H9 (cell line): ENCODE measurements at regions not wholly inside any gene's neighbourhood (a gene's known extent, or its start where the extent isn't known, plus 50 kb on each side); places are given as distances from the start of the nearest gene placed in this dataset.

ENCODE experiments used
- DNase-seq: peaks from one replicate; pipeline ENCODE4 v3.0.0-alpha.2; 2017
- H2AFZ ChIP-seq: one replicate; pipeline ENCODE4 v1.6.1; 2013; ENCODE audit warnings: mild to moderate bottlenecking, low read length, control low read depth, moderate library complexity
- H2AK5ac ChIP-seq: 2 replicates; pipeline ENCODE4 v1.6.1; 2013; ENCODE audit warnings: low read length, control low read depth, mixed read lengths; ENCODE audit not compliant: insufficient read length
- H2BK120ac ChIP-seq: one replicate; pipeline ENCODE4 v1.6.1; 2013; ENCODE audit warnings: low read depth, mild to moderate bottlenecking, low read length, control low read depth, inconsistent platforms; ENCODE audit not compliant: poor library complexity, severe bottlenecking
- H2BK12ac ChIP-seq: 2 replicates; pipeline ENCODE4 v1.6.1; 2013; ENCODE audit warnings: low read length, control low read depth, mixed read lengths, low read depth; ENCODE audit not compliant: insufficient read length
- H2BK15ac ChIP-seq: 2 replicates; pipeline ENCODE4 v1.6.1; 2013; ENCODE audit warnings: low read depth, low read length, control low read depth
- H2BK20ac ChIP-seq: one replicate; pipeline ENCODE4 v1.6.1; 2013; ENCODE audit warnings: low read depth, mild to moderate bottlenecking, low read length, control low read depth, inconsistent platforms; ENCODE audit not compliant: poor library complexity, severe bottlenecking
- H2BK5ac ChIP-seq: 2 replicates; pipeline ENCODE4 v1.6.1; 2013; ENCODE audit warnings: low read length, control low read depth, mixed read lengths; ENCODE audit not compliant: insufficient read length
- H3K14ac ChIP-seq: 2 replicates; pipeline ENCODE4 v1.6.1; 2013; ENCODE audit warnings: low read length, control low read depth; ENCODE audit not compliant: insufficient read depth
- H3K18ac ChIP-seq: 2 replicates; pipeline ENCODE4 v1.6.1; 2013; ENCODE audit warnings: low read depth, mild to moderate bottlenecking, mixed read lengths, low read length, control low read depth; ENCODE audit not compliant: insufficient read length
- H3K23ac ChIP-seq: 2 replicates; pipeline ENCODE4 v1.6.1; 2013; ENCODE audit warnings: low read length, control low read depth, mixed read lengths, low read depth; ENCODE audit not compliant: insufficient read length
- H3K23me2 ChIP-seq: 2 replicates; pipeline ENCODE4 v1.6.1; 2013; ENCODE audit warnings: low read depth, mild to moderate bottlenecking, mixed read lengths, low read length, control low read depth; ENCODE audit not compliant: insufficient read length, poor library complexity, severe bottlenecking
- H3K27ac ChIP-seq: 2 replicates; pipeline ENCODE4 v1.5.1; 2013; ENCODE audit warnings: low read length, control low read depth, mixed read lengths, low read depth; ENCODE audit not compliant: insufficient read length
- H3K27me3 ChIP-seq: 2 replicates; pipeline ENCODE4 v1.6.1; 2013; ENCODE audit warnings: low read length, control low read depth, inconsistent platforms; ENCODE audit not compliant: insufficient read depth
- H3K4ac ChIP-seq: 2 replicates; pipeline ENCODE4 v1.6.1; 2013; ENCODE audit warnings: low read depth, mild to moderate bottlenecking, control low read depth, inconsistent platforms, low read length, moderate library complexity
- H3K4me1 ChIP-seq: 2 replicates; pipeline ENCODE4 v1.6.1; 2013; ENCODE audit warnings: low read length, control low read depth, inconsistent platforms; ENCODE audit not compliant: insufficient read depth
- H3K4me2 ChIP-seq: 2 replicates; pipeline ENCODE4 v1.6.1; 2013; ENCODE audit warnings: low read length, control low read depth, mixed read lengths; ENCODE audit not compliant: insufficient read length, insufficient read depth
- H3K56ac ChIP-seq: 2 replicates; pipeline ENCODE4 v1.6.1; 2013; ENCODE audit warnings: low read depth, mild to moderate bottlenecking, mixed read lengths, low read length, control low read depth; ENCODE audit not compliant: insufficient read length
- H3K79me1 ChIP-seq: 2 replicates; pipeline ENCODE4 v1.6.1; 2013; ENCODE audit warnings: low read depth, mild to moderate bottlenecking, moderate library complexity, low read length, control low read depth, inconsistent platforms; ENCODE audit not compliant: insufficient read depth, poor library complexity, severe bottlenecking
- H3K79me2 ChIP-seq: 2 replicates; pipeline ENCODE4 v1.6.1; 2013; ENCODE audit warnings: low read length, control low read depth, inconsistent platforms; ENCODE audit not compliant: insufficient read depth
- H3K9ac ChIP-seq: 2 replicates; pipeline ENCODE4 v1.6.1; 2013; ENCODE audit warnings: low read length, control low read depth, mixed read lengths; ENCODE audit not compliant: insufficient read length; ENCODE audit errors: extremely low read depth
- H3K9me3 ChIP-seq: one replicate; pipeline ENCODE4 v1.6.1; 2013; ENCODE audit warnings: low read depth, low read length, inconsistent platforms; ENCODE audit not compliant: control insufficient read depth
- H3T11ph ChIP-seq: one replicate; pipeline ENCODE4 v1.6.1; 2013; ENCODE audit warnings: mild to moderate bottlenecking, low read length, control low read depth, inconsistent platforms
- H4K20me1 ChIP-seq: one replicate; pipeline ENCODE4 v1.6.1; 2013; ENCODE audit not compliant: control insufficient read depth, insufficient read length, insufficient read depth
- H4K5ac ChIP-seq: 2 replicates; pipeline ENCODE4 v1.6.1; 2013; ENCODE audit warnings: low read depth, mild to moderate bottlenecking, mixed read lengths, low read length, control low read depth; ENCODE audit not compliant: insufficient read length
- H4K8ac ChIP-seq: replicated peaks from 2 replicates; pipeline ENCODE4 v1.6.1; 2013; ENCODE audit warnings: low read length, control low read depth, mixed read lengths, low read depth; ENCODE audit not compliant: insufficient read length
- H4K91ac ChIP-seq: 2 replicates; pipeline ENCODE4 v1.6.1; 2013; ENCODE audit warnings: low read depth, mild to moderate bottlenecking, moderate library complexity, mixed read lengths, low read length, control low read depth; ENCODE audit not compliant: insufficient read length
- H3K27ac Mint-ChIP-seq, 3 experiments: 2 replicates in 2 of 3; 3 replicates in 1 of 3; pipeline ENCODE4 v1.8.0; 2020 to 2021; ENCODE audit warnings: mixed read lengths in 3 of 3, mild to moderate bottlenecking in 1 of 3, moderate library complexity in 1 of 3
- H3K27me3 Mint-ChIP-seq: 2 replicates; pipeline ENCODE4 v1.8.0; 2021; ENCODE audit warnings: low read depth, mild to moderate bottlenecking, moderate library complexity, mixed read lengths
- H3K36me3 Mint-ChIP-seq, 3 experiments: 2 replicates in 2 of 3; 3 replicates in 1 of 3; pipeline ENCODE4 v1.8.0; 2020 to 2021; ENCODE audit warnings: low read depth in 3 of 3, mixed read lengths in 3 of 3; ENCODE audit not compliant: insufficient read depth in 1 of 3
- H3K4me1 Mint-ChIP-seq, 2 experiments: 2 replicates each; pipeline ENCODE4 v1.8.0; 2020; ENCODE audit warnings: mixed read lengths in 2 of 2
- H3K4me3 Mint-ChIP-seq, 2 experiments: 2 replicates in 1 of 2; 3 replicates in 1 of 2; pipeline ENCODE4 v1.8.0; 2020 to 2021; ENCODE audit warnings: mild to moderate bottlenecking in 2 of 2, mixed read lengths in 2 of 2, moderate library complexity in 1 of 2
- H3K9me3 Mint-ChIP-seq, 2 experiments: 2 replicates in 1 of 2; 3 replicates in 1 of 2; pipeline ENCODE4 v1.8.0; 2020; ENCODE audit warnings: mild to moderate bottlenecking in 2 of 2, mixed read lengths in 2 of 2, moderate library complexity in 1 of 2
- CTCF ChIP-seq: fragments of 200-600 bp; sonication (generic); conservative IDR thresholded peaks from 3 replicates; pipeline ENCODE4 v1.8.0; 2021; ENCODE audit warnings: antibody characterized with exemption, mild to moderate bottlenecking
- WGBS: extraction: QIAGEN DNeasy Blood & Tissue Kit; methylation state at CpG from one replicate; pipeline ENCODE4 v1.1.7; 2013; ENCODE audit warnings: missing lambda C conversion rate, low lambda C conversion rate, mixed read lengths; ENCODE audit not compliant: insufficient read length; ENCODE audit errors: extremely low coverage; 5-methylcytosine and 5-hydroxymethylcytosine counted together

- Histone ChIP-seq H3K23ac (no peak overlapping the region), H3K18ac (no peak overlapping the region), H3K4me2 (no peak overlapping the region), H3K4me1 (no peaks in the 10 kb centered on the region; the same call in 1 of the 2 replicates), H3K9ac (no peak overlapping the region), H3K79me2 (no peaks in the 10 kb centered on the region), H4K20me1 (no peaks in the 10 kb centered on the region), H4K5ac (no peak overlapping the region), H3K27ac (no peak overlapping the region), H4K8ac (no peak overlapping the region), H2BK15ac (no peak overlapping the region), H3K79me1 (no peaks in the 10 kb centered on the region), H2BK5ac (no peak overlapping the region), H3K14ac (no peak overlapping the region), H2BK120ac (no peak overlapping the region), H2BK12ac (no peak overlapping the region), H3K27me3 (no peaks in the 10 kb centered on the region), H2BK20ac (no peak overlapping the region), H2AFZ (no peak overlapping the region), H2AK5ac (no peak overlapping the region), H3T11ph (no peak overlapping the region), H4K91ac (no peak overlapping the region), H3K23me2 (no peaks in the 10 kb centered on the region), H3K9me3 (no peaks in the 10 kb centered on the region), H3K56ac (no peak overlapping the region), H3K4ac (no peak overlapping the region)
- no peak for DNase-seq
- peaks cover 7 to 8% of the 10 kb centered on the region in 2 experiments for H3K4me1 Mint-ChIP-seq
- H3K9me3 Mint-ChIP-seq: no peaks in the 10 kb centered on the region
- no peaks in the 10 kb centered on the region for H3K36me3 Mint-ChIP-seq
- WGBS: no CpG with 5 or more reads among the region's 4 CpGs
- H3K4me3 Mint-ChIP-seq: no peak overlapping the region
- H3K27me3 Mint-ChIP-seq: no peaks in the 10 kb centered on the region; the same call in 1 of the 2 replicates
- H3K27ac Mint-ChIP-seq: no peak overlapping the region
- TF ChIP-seq CTCF: no peak
Observed at GRCh38 chr1:57741521-57741920, 317.7 kb upstream of the DAB1 start.
